GM12874 (cell line): ENCODE measurements at regions not wholly inside any gene's neighbourhood (a gene's known extent, or its start where the extent isn't known, plus 50 kb on each side); places are given as distances from the start of the nearest gene placed in this dataset.

ENCODE experiments used
- TF ChIP-seq, protein P1 (sequence below): IDR thresholded peaks from 2 replicates; pipeline ENCODE4 v1.5.1; 2011; ENCODE audit warnings: low read depth, mild to moderate bottlenecking, control low read depth, low read length, moderate library complexity; ENCODE audit not compliant: insufficient read depth

DNA sequence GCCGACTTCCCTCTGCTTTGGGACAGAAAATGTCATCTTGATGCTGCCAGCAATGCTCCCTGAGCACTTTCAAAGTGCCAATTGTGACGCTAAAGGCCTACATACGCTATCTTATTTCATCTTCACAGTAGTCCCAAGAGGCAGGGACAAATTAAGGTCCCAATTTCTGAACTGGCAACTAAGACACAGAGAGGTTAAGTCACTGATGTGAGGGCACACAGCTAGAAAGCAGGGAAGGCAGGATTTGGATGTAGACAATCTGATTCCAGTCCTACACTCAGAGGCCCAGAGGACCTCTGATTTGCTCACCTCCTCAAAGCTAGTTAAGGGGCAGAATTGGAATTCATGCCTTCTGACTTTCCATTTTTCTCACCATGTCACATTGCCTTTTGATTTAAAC is 249.2 kb upstream of the CLINT1 start:
- TF ChIP-seq, protein P1, sequence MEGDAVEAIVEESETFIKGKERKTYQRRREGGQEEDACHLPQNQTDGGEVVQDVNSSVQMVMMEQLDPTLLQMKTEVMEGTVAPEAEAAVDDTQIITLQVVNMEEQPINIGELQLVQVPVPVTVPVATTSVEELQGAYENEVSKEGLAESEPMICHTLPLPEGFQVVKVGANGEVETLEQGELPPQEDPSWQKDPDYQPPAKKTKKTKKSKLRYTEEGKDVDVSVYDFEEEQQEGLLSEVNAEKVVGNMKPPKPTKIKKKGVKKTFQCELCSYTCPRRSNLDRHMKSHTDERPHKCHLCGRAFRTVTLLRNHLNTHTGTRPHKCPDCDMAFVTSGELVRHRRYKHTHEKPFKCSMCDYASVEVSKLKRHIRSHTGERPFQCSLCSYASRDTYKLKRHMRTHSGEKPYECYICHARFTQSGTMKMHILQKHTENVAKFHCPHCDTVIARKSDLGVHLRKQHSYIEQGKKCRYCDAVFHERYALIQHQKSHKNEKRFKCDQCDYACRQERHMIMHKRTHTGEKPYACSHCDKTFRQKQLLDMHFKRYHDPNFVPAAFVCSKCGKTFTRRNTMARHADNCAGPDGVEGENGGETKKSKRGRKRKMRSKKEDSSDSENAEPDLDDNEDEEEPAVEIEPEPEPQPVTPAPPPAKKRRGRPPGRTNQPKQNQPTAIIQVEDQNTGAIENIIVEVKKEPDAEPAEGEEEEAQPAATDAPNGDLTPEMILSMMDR = no peak

DNA sequence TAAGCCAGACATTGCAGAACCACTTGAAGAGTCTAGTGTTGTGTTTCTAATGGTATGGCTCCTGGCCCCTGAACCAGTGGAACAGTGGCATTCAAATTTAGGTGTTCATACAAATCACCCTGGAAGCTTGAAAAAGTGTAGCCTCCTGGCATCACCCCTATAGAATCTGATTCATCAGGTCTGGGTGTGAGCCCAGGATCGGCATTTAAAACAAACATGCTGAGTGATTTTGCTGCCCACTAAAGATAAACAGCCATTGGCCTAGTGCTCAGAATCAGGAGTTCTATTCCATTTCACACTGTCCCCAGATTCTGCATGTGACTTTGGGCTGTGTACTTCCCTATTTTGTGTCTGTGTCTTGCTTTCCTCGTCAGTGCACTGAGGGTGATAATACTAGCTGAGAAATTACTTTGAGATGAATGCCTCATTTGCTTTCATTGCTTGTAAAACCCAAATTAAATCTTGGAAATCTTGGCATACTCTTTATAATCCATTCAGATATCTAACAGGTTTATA is 241.5 kb upstream of the CLINT1 start:
- TF ChIP-seq, protein P1 = no peak

DNA sequence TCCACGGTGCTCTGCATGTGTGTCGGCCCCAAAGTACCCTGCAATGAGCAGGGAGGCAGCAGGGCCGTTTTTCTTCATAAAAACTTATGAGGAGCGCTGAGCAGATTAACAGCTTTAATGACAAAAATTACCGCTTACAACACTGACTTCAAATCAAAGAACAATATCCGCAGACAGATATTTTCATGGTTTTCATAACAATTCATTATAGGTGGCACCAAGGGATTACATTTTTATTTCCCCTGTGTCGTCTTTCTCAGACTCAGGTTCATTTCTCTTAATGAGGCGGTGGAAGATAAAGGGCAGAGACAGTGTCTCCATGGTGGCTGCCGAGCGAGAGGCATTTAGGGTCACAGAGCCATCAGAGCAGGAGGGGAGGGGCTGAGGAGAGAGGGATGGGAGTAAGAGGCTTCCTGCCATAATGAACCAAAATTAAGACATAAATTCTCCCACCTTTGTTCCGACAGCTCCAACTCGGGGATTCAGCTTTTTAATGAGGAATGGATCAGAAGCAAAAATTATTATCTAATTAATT is 240.7 kb upstream of the CLINT1 start:
- TF ChIP-seq, protein P1 = no peak

DNA sequence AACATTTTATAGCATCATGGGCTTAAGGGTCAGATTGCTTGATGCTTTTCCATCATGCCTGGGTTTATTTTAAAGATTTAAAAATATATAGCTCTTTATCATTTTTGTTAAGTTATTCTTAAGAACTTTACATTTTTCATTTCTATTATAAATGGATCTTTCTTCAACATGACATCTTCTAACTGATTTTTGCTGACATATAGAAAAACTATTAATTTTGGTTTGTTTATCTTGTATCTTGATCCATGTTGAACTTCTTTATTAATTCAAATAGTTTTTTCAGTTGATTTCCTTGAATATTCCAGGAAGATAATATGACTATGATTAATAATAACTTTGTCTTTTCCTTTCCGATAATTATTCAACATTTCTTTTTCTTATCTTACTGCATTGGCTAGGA is 237.9 kb upstream of the CLINT1 start:
- TF ChIP-seq, protein P1 = no peak

DNA sequence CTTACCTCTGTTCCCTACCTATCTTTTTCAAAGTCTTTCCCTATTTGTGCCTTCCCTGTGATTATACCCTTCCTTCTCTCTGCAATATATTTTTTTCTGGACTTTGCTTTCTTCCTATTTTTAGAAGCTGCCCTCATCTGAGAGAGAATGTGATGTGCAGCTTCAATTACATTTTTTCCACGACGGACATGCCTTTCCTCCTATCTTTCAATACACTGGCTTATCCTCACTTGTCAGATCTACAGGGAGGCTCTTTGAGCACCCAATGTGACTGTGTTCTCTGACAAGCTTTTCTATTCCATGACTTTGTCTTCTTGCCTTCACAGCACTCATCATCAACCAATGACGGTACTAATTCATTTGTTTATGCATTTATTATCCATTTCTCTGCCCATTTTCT is 227.9 kb upstream of the CLINT1 start:
- TF ChIP-seq, protein P1 = no peak

DNA sequence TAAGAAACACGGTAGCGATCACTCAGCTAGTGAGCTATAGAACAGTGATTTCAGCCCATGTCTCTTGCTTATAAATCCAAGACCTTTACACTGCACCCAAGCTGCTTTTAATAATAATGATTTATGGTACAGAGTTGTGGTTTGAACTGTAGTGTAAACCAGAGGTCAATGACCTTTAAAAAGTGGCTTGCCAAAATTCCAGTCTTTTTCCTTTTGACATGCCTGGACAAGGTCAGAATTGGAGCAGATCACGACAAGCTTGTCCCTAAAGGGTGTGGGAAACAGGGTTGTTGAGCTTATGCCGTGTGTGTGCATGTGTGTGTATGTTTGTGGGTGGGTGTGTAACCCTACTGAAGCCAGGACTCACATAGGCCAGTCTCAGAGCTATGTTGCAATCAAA is 225.3 kb upstream of the CLINT1 start:
- TF ChIP-seq, protein P1 = no peak

DNA sequence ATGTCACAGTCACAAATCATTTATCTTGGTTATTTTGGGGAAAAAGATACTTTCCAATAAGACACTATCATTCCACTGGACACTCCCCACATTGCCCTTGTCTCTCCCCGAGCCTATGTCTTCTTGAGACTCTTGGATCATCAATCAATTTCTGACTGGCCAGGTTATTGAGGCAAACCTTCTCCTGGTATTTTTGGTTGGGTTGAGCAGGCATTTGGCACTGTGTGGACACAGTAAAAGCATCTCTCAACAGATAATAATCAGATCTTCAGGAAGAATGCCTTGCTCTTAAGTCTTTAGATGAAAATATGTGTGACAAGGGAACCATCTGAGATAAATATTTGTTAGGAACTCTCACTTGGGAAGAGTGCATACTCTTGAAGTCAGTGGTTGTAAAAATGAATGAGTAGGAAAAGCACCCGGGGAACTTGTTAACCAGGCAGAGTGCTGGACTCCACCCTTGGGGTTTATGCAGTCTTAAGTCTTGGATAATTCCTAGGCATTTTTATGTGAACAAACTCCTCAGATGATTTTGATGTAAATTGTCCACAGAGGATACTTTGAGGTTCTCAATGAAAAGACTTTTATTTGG is 223.8 kb upstream of the CLINT1 start:
- TF ChIP-seq, protein P1 = no peak

DNA sequence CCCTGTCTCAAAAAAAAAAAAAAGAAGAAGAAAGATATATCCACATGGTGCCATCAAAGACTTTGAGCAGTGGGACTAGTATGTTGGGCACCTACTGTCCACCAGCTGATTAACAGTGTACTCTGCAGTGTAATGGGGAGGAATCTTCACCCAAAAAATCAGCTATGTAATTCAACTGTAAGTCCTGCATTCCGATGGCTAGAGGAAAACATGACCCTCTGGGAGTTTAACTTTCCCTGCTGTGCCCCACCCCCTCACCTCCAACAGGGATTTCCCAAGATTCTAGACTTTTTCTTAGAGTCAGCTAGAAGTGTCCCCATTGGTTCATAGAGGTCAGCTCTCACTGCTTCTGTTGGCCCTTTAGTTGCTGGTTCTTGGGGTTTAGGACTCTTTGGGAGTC is 221.2 kb upstream of the CLINT1 start:
- TF ChIP-seq, protein P1 = no peak
